GOT3 (cell line): ENCODE measurements at regions not wholly inside any gene's neighbourhood (a gene's known extent, or its start where the extent isn't known, plus 50 kb on each side); places are given as distances from the start of the nearest gene placed in this dataset.

Experiments
- DNase-seq: peaks from one replicate; lab custom pipeline; 2025; ENCODE audit warnings: mixed read lengths; lab: John Stamatoyannopoulos, UW

DNA sequence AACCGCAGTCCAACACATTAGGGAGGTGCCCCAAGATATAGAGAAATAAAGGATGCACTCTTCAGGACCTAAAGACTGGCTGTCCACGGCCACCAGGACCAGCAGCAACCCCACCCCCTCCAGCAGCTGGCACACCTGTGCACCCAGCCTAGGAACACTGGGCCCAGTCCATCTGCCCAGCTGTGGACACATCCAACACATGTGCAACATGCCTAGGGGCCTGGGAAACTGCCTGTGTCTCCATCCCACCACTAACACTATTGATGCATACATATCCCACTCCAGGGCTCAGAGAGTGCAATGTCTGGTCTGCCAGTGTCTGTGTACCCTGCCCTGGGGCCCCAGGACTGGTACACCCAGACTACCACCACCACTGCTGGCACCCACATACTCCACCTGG is 1781.3 kb downstream of the MAT2B start:
- no peak for DNase-seq

- DNase-seq = no peak
These were observed 1785.1 kb downstream of the MAT2B start for GRCh38 chr5:165290535-165290934.

GRCh38 chr5:165296401-165297130 is 1791.1 kb downstream of the MAT2B start:
- no peak for DNase-seq

GRCh38 chr5:165304193-165304827 is 1798.9 kb downstream of the MAT2B start:
- DNase-seq = no peak

GRCh38 chr5:165305596-165305995 is 1800.2 kb downstream of the MAT2B start:
- DNase-seq = no peak

DNA sequence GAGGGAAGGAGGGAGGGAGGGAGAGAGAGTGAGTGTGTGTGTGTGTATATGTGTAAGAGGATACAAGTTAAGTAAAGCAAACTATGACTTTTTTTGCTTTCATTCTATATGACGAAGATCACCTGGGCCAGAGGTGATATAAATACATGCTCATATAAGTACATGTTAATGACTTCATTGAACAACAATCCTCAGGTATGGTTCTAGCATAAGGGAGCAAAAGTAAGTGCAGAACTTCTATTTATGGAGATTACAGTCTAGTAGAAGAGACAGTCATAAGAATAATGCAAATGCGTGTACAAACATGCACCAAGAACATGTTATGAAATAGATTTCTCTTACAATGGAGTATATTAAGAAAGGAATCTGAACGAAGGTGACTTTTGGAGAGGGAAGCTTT is 1804.0 kb downstream of the MAT2B start:
- DNase-seq = no peak

DNA sequence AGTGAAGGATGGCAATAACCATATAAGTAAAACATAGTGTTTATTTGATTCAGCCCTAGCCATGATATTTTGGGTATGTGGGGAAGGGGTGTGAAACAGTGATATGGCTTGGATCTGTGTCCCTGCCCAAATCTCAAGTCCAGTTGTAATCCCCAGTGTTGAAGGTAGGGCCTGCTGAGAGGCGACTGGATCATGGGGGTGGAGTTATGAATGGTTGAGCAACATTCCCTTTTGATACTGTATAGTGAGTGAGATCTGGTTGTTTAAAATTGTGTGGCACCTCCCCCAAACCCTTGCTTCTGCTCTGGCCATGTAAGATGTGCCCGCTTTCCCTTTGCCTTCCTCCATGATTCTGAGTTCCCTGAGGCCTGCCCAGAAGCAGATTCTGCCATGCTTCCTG is 1804.6 kb downstream of the MAT2B start:
- DNase-seq = no peak

- no peak for DNase-seq
These were observed 1816.5 kb downstream of the MAT2B start for GRCh38 chr5:165321912-165322311.

GRCh38 chr5:165325221-165325620 is 1819.8 kb downstream of the MAT2B start:
- no peak for DNase-seq

DNA sequence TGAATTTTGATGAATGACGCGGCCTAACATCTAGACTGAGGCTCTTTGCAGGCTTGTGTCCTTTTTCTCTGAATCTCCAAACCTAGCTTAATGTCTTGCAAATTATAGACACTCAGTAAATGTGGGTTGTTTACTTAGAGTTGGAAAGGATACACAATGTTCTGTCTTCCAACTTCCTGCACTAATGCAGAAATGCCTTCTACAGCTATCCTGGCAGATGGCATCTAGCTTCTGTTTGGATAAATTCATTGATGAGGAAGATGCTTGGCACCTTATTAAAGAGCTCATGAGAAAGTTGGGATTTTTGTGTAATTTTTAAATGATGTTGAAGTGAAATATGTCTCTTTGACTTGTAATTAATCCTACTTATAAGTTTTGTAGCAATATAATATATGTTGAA is 1822.2 kb downstream of the MAT2B start:
- DNase-seq = no peak

- DNase-seq = no peak
These were observed 1823.4 kb downstream of the MAT2B start for GRCh38 chr5:165328846-165329245.

- no peak for DNase-seq
These were observed 1828.2 kb downstream of the MAT2B start for GRCh38 chr5:165333623-165334022.

- DNase-seq = no peak
These were observed 1828.8 kb downstream of the MAT2B start for GRCh38 chr5:165334201-165334600.

GRCh38 chr5:165349735-165350134 is 1844.3 kb downstream of the MAT2B start:
- no peak for DNase-seq

- DNase-seq = no peak
These were observed 1845.9 kb downstream of the MAT2B start for GRCh38 chr5:165351342-165351741.

- DNase-seq = no peak
These were observed 1854.9 kb downstream of the MAT2B start for GRCh38 chr5:165360366-165360765.

GRCh38 chr5:165360784-165361542 is 1855.5 kb downstream of the MAT2B start:
- DNase-seq = no peak

DNA sequence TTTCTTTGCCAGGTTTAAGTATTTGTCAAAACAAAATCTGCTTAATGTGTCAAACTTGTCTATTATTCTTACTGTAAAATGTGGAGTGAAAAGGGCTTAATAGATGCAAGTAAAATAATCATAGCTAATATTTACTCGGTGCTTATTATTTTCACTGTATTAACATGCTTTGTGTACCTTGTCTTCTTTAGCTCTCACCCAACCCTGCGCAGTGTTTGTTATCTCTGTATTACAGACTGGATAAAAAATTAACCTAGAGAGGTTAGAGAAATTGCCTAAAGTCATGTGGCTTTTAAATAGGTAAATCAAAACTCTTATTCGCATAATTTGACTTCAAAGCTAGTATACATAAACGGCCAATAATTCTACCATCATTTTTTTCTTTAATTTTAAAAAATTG is 1864.8 kb downstream of the MAT2B start:
- no peak for DNase-seq

GRCh38 chr5:165370794-165371193 is 1865.4 kb downstream of the MAT2B start:
- no peak for DNase-seq

- DNase-seq = no peak
These were observed 1869.8 kb downstream of the MAT2B start for GRCh38 chr5:165375201-165375600.

- DNase-seq = no peak
These were observed 1888.4 kb downstream of the MAT2B start for GRCh38 chr5:165393839-165394238.

DNA sequence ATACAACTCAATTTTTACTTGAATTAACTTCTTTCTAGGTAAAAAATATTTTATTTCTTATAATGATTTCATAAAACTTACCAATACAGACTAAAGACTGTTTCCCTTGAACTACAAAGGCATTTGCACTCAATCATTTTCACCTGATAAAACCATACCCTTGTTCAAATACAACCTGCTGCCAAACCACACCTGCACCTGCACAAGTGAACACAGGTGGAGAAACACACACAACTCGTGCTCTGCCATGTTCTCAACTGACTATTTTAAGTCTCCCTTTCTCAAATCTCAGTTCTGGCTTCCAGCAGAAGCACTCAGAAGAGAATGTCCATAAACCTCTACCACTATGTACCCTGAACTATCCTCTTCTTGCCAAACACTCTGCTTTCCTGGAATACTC is 1892.1 kb downstream of the MAT2B start:
- no peak for DNase-seq

- DNase-seq = no peak
These were observed 1894.7 kb downstream of the MAT2B start for GRCh38 chr5:165400086-165400485.
